ENCODE measurements at regions not wholly inside any gene's neighbourhood (a gene's known extent, or its start where the extent isn't known, plus 50 kb on each side); places are given as distances from the start of the nearest gene placed in this dataset.
"Not testable (repeated sequence)": the region's sequence is repeated elsewhere in the genome, so short reads cannot be mapped to it uniquely, and the experiment has no call there.

DNA sequence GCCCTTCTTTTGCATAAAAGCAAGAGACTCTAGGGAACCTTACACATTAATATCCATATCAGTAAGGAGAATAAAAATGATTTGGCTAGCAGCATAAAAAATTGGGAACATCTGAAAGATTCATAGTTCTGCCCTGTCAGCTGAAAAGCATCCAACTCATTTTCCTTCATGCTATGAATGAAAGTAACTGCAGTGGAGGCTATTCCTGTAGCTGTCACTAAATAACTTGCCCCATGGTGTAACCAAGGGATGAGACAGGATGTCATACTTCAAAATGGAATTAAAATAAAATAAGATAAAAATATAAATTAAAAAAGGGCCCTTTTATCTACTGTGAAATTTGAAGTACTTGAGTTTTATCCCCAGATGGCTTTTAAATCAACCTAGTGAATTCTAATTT lies 878.8 kb downstream of the C4orf33 start:
- Histone ChIP-seq H3K4me3 (ENCODE audit: extremely low read depth, insufficient read depth, low read length, poor library complexity, severe bottlenecking) (no peak overlapping the region), H3K4me1 (ENCODE audit: control insufficient read depth, insufficient read depth, low read length, poor library complexity, severe bottlenecking) (no peaks in the 10 kb centered on the region), H3K27ac (ENCODE audit: low read depth, low read length, severe bottlenecking) (no peak overlapping the region), H3K9me3 (ENCODE audit: control insufficient read depth, low read length) (no peaks in the 10 kb centered on the region), H3K36me3 (ENCODE audit: control insufficient read depth, insufficient read depth, low read length) (no peaks in the 10 kb centered on the region)

- Histone ChIP-seq H3K4me1 (ENCODE audit: control insufficient read depth, insufficient read depth, low read length, poor library complexity, severe bottlenecking) (no peaks in the 10 kb centered on the region), H3K9me3 (ENCODE audit: control insufficient read depth, low read length) (no peaks in the 10 kb centered on the region), H3K36me3 (ENCODE audit: control insufficient read depth, insufficient read depth, low read length) (no peaks in the 10 kb centered on the region), H3K4me3 (ENCODE audit: extremely low read depth, insufficient read depth, low read length, poor library complexity, severe bottlenecking) (no peak overlapping the region), H3K27ac (ENCODE audit: low read depth, low read length, severe bottlenecking) (no peak overlapping the region)
- 92 to 100% methylated on average over 2 to 3 of the region's 4 CpGs for WGBS, 2 experiments (ENCODE audit: insufficient coverage in 2 of 2)
Measured at GRCh38 chr4:129978315-129978714, 882.4 kb downstream of the C4orf33 start.

GRCh38 chr4:129988957-129989356 lies 893.0 kb downstream of the C4orf33 start:
- no peaks in the 10 kb centered on the region for H3K36me3 ChIP-seq (ENCODE audit: control insufficient read depth, insufficient read depth, low read length)
- no peak overlapping the region for H3K4me3 ChIP-seq (ENCODE audit: extremely low read depth, insufficient read depth, low read length, poor library complexity, severe bottlenecking)
- no peaks in the 10 kb centered on the region for H3K4me1 ChIP-seq (ENCODE audit: control insufficient read depth, insufficient read depth, low read length, poor library complexity, severe bottlenecking)
- H3K27ac ChIP-seq (ENCODE audit: low read depth, low read length, severe bottlenecking): no peak overlapping the region
- H3K9me3 ChIP-seq (ENCODE audit: control insufficient read depth, low read length): no peaks in the 10 kb centered on the region

DNA sequence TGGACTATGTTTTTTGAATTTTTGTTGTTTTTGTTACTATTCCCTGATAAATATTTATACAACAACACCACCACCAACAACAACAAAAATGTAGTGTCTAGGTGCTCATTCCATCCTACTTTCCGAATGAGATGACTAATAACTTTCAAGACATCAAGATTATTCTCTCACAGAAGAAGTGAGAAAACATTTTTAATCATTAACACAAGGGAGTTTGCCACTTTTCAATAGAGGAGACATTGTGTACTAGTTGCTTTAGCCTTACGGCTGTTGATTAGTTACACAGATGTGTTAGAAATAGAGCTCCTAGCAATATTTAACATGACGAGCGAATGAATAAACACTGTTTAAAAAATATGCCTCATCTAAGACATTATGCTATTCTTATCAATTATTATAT lies 898.8 kb downstream of the C4orf33 start:
- Histone ChIP-seq H3K27ac (ENCODE audit: low read depth, low read length, severe bottlenecking) (no peak overlapping the region), H3K4me1 (ENCODE audit: control insufficient read depth, insufficient read depth, low read length, poor library complexity, severe bottlenecking) (no peaks in the 10 kb centered on the region), H3K9me3 (ENCODE audit: control insufficient read depth, low read length) (no peaks in the 10 kb centered on the region), H3K4me3 (ENCODE audit: extremely low read depth, insufficient read depth, low read length, poor library complexity, severe bottlenecking) (no peak overlapping the region), H3K36me3 (ENCODE audit: control insufficient read depth, insufficient read depth, low read length) (no peaks in the 10 kb centered on the region)
- WGBS, 2 experiments (ENCODE audit: insufficient coverage in 2 of 2): 83 to 100% methylated on average over 1 of the region's 4 CpGs

DNA sequence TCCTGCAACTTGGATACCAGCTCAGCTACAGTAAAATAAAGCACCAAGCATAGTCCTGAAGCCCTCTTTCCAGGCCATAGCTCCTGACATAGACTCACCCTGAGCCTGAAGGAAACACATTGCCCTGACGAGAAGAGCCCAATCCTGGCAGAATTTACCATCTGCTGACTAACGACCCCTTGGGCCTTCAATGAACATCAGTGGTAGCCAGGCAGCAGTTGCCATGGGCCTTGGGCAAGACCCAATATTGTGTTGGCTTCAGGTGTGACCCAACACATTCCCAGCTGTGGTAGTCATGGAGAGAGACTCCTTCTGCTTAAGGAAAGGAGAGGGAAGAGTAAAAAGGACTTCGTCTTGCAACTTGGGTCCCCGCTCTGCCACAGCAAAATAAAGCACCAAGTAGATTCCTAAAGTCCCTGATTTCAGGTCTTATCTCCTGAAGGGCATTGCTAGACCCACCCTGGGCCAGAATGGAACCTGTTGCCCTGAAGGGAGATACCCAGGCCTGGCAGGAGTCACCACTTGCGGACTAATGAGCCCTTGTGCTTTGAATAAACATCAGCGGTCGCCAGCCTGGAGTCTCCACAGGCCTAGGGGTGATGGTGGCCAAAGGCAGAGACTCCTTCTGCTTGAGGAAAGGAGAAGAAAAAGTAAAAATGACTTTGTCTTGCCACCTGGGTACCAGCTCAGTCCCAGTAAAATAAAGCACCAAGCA lies 902.6 kb downstream of the C4orf33 start:
- H3K36me3 ChIP-seq (ENCODE audit: control insufficient read depth, insufficient read depth, low read length): no peaks in the 10 kb centered on the region
- H3K4me3 ChIP-seq (ENCODE audit: extremely low read depth, insufficient read depth, low read length, poor library complexity, severe bottlenecking): no peak overlapping the region
- H3K27ac ChIP-seq (ENCODE audit: low read depth, low read length, severe bottlenecking): no peak overlapping the region
- H3K4me1 ChIP-seq (ENCODE audit: control insufficient read depth, insufficient read depth, low read length, poor library complexity, severe bottlenecking): no peaks in the 10 kb centered on the region
- WGBS, 2 experiments (ENCODE audit: insufficient coverage in 2 of 2): 81 to 96% methylated on average over 5 to 7 of the region's 7 CpGs
- no peaks in the 10 kb centered on the region for H3K9me3 ChIP-seq (ENCODE audit: control insufficient read depth, low read length)

- Histone ChIP-seq H3K36me3 (ENCODE audit: control insufficient read depth, insufficient read depth, low read length) (no peaks in the 10 kb centered on the region), H3K27ac (ENCODE audit: low read depth, low read length, severe bottlenecking) (no peak overlapping the region)
Measured at GRCh38 chr4:129999156-129999555, 903.2 kb downstream of the C4orf33 start.

GRCh38 chr4:130008461-130008860 lies 912.5 kb downstream of the C4orf33 start:
- Histone ChIP-seq H3K4me3 (ENCODE audit: extremely low read depth, insufficient read depth, low read length, poor library complexity, severe bottlenecking) (no peak overlapping the region), H3K4me1 (ENCODE audit: control insufficient read depth, insufficient read depth, low read length, poor library complexity, severe bottlenecking) (no peaks in the 10 kb centered on the region), H3K27ac (ENCODE audit: low read depth, low read length, severe bottlenecking) (no peak overlapping the region), H3K36me3 (ENCODE audit: control insufficient read depth, insufficient read depth, low read length) (no peaks in the 10 kb centered on the region), H3K9me3 (ENCODE audit: control insufficient read depth, low read length) (no peaks in the 10 kb centered on the region)

More at GRCh38 chr4:129999156-129999555, 903.2 kb downstream of the C4orf33 start:
- H3K9me3 ChIP-seq (ENCODE audit: control insufficient read depth, low read length): no peaks in the 10 kb centered on the region
- no peak overlapping the region for H3K4me3 ChIP-seq (ENCODE audit: extremely low read depth, insufficient read depth, low read length, poor library complexity, severe bottlenecking)
- H3K4me1 ChIP-seq (ENCODE audit: control insufficient read depth, insufficient read depth, low read length, poor library complexity, severe bottlenecking): no peaks in the 10 kb centered on the region

- WGBS, 2 experiments (ENCODE audit: insufficient coverage in 2 of 2): 97% methylated on average over 10 to 20 of the region's 29 CpGs
- H3K4me1 ChIP-seq (ENCODE audit: control insufficient read depth, insufficient read depth, low read length, poor library complexity, severe bottlenecking); H3K36me3 ChIP-seq (ENCODE audit: control insufficient read depth, insufficient read depth, low read length); H3K4me3 ChIP-seq (ENCODE audit: extremely low read depth, insufficient read depth, low read length, poor library complexity, severe bottlenecking); H3K27ac ChIP-seq (ENCODE audit: low read depth, low read length, severe bottlenecking); H3K9me3 ChIP-seq (ENCODE audit: control insufficient read depth, low read length): not testable (repeated sequence)
Measured at GRCh38 chr4:130012806-130013205, 916.9 kb downstream of the C4orf33 start.

- no peaks in the 10 kb centered on the region for H3K36me3 ChIP-seq (ENCODE audit: control insufficient read depth, insufficient read depth, low read length)
- H3K27ac ChIP-seq (ENCODE audit: low read depth, low read length, severe bottlenecking): no peak overlapping the region
- WGBS, 2 experiments (ENCODE audit: insufficient coverage in 2 of 2): no CpG with 5 or more reads among the region's 2 CpGs
- H3K4me3 ChIP-seq (ENCODE audit: extremely low read depth, insufficient read depth, low read length, poor library complexity, severe bottlenecking): no peak overlapping the region
- no peaks in the 10 kb centered on the region for H3K4me1 ChIP-seq (ENCODE audit: control insufficient read depth, insufficient read depth, low read length, poor library complexity, severe bottlenecking)
- no peaks in the 10 kb centered on the region for H3K9me3 ChIP-seq (ENCODE audit: control insufficient read depth, low read length)
Measured at GRCh38 chr4:130021706-130022105, 925.8 kb downstream of the C4orf33 start.

GRCh38 chr4:130023088-130023487 lies 927.1 kb downstream of the C4orf33 start:
- H3K9me3 ChIP-seq (ENCODE audit: control insufficient read depth, low read length): no peaks in the 10 kb centered on the region
- no CpG with 5 or more reads among the region's 2 CpGs for WGBS, 2 experiments (ENCODE audit: insufficient coverage in 2 of 2)
- no peaks in the 10 kb centered on the region for H3K4me1 ChIP-seq (ENCODE audit: control insufficient read depth, insufficient read depth, low read length, poor library complexity, severe bottlenecking)
- no peak overlapping the region for H3K27ac ChIP-seq (ENCODE audit: low read depth, low read length, severe bottlenecking)
- no peaks in the 10 kb centered on the region for H3K36me3 ChIP-seq (ENCODE audit: control insufficient read depth, insufficient read depth, low read length)
- H3K4me3 ChIP-seq (ENCODE audit: extremely low read depth, insufficient read depth, low read length, poor library complexity, severe bottlenecking): no peak overlapping the region

DNA sequence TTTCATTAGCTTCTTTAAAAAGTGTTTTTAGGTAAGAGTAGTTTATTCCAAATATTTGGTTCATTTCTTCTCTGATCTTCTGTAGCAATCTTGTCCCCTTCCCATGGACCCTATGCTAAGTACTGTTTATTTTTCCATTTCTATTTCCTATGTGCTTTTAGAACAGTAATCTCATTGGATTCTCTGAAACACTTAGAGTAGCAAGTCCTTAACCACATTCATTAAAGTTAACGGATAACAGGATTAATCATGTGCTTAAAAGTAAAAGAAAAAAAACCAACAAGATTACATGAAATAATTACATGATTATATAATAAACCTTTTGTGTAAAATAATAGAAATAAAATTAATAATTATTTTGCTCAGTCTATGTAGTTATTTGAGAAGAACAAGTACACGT lies 929.7 kb downstream of the C4orf33 start:
- H3K9me3 ChIP-seq (ENCODE audit: control insufficient read depth, low read length): no peaks in the 10 kb centered on the region
- no CpG with 5 or more reads among the region's 2 CpGs for WGBS, 2 experiments (ENCODE audit: insufficient coverage in 2 of 2)
- H3K36me3 ChIP-seq (ENCODE audit: control insufficient read depth, insufficient read depth, low read length): no peaks in the 10 kb centered on the region
- no peak overlapping the region for H3K27ac ChIP-seq (ENCODE audit: low read depth, low read length, severe bottlenecking)
- no peaks in the 10 kb centered on the region for H3K4me1 ChIP-seq (ENCODE audit: control insufficient read depth, insufficient read depth, low read length, poor library complexity, severe bottlenecking)
- no peak overlapping the region for H3K4me3 ChIP-seq (ENCODE audit: extremely low read depth, insufficient read depth, low read length, poor library complexity, severe bottlenecking)
